B cell (primary cell): ENCODE measurements at regions not wholly inside any gene's neighbourhood (a gene's known extent, or its start where the extent isn't known, plus 50 kb on each side); places are given as distances from the start of the nearest gene placed in this dataset.
"Not testable (repeated sequence)": the region's sequence is repeated elsewhere in the genome, so short reads cannot be mapped to it uniquely, and the experiment has no call there.

Source experiments
- ATAC-seq: fragments of 200-7000 bp; cut with Tn5 transposase; one replicate; pipeline ENCODE4 v1.10.0; 2021; ENCODE audit warnings: low read depth, mild to moderate bottlenecking, moderate number of reproducible peaks, moderate library complexity
- CTCF ChIA-PET: fragments of 350-600 bp; sonication (Branson Sonifier 250); formaldehyde crosslinking; loops from one replicate; lab custom pipeline; 2021; ENCODE audit warnings: antibody characterized with exemption, inconsistent platforms; lab: Charles Lee
- POLR2A ChIA-PET: fragments of 350-600 bp; sonication (Branson Sonifier 250); formaldehyde crosslinking; loops from one replicate; lab custom pipeline; 2021; ENCODE audit warnings: antibody characterized with exemption; lab: Charles Lee
- DNase-seq: peaks from one replicate; pipeline ENCODE4 v3.0.0; 2013
- H2AFZ ChIP-seq: 2 replicates; pipeline ENCODE4 v1.6.1; 2012; ENCODE audit warnings: mild to moderate bottlenecking, low read depth, low read length; ENCODE audit not compliant: insufficient read depth, poor library complexity, severe bottlenecking
- H3K27ac ChIP-seq, 2 donors: 1 replicate in 1 of 2; 2 replicates in 1 of 2; pipeline ENCODE4 v1.5.1; 2012 to 2013; ENCODE audit warnings: low read length in 2 of 2, mild to moderate bottlenecking in 2 of 2, moderate library complexity in 1 of 2
- H3K27me3 ChIP-seq, 4 experiments: fragments of 200-600 bp in 1 of 4; sonication (generic) in 1 of 4; replicated peaks in 1 of 4; 1 replicate in 2 of 4; 2 replicates in 2 of 4; pipeline versions ENCODE4 v1.6.1 to v1.7.0; 2013 to 2016; ENCODE audit warnings: low read length in 3 of 4, mild to moderate bottlenecking in 2 of 4, mixed read lengths in 1 of 4, moderate library complexity in 1 of 4; ENCODE audit not compliant: insufficient read depth in 4 of 4, control insufficient read depth in 3 of 4; ENCODE audit errors: control extremely low read depth in 1 of 4
- H3K36me3 ChIP-seq, 2 experiments: replicated peaks in 1 of 2; 1 replicate in 1 of 2; 2 replicates in 1 of 2; pipeline versions ENCODE4 v1.6.1 to v1.7.1; 2013; ENCODE audit warnings: low read length in 1 of 2; ENCODE audit not compliant: insufficient read depth in 2 of 2, control insufficient read depth in 1 of 2; ENCODE audit errors: control extremely low read depth in 1 of 2, extremely low read depth in 1 of 2
- H3K4me1 ChIP-seq, 2 donors: fragments of 200-600 bp in 1 of 2; sonication (generic) in 1 of 2; 1 replicate in 1 of 2; 2 replicates in 1 of 2; pipeline versions ENCODE4 v1.5.1 to v1.6.1; 2013 to 2017; ENCODE audit warnings: low read length in 2 of 2; ENCODE audit not compliant: control insufficient read depth in 2 of 2, insufficient read depth in 2 of 2
- H3K4me2 ChIP-seq: replicated peaks from 2 replicates; pipeline ENCODE3; 2012; ENCODE audit warnings: mild to moderate bottlenecking, low read depth, low read length; ENCODE audit not compliant: poor library complexity, severe bottlenecking
- H3K4me3 ChIP-seq, 5 experiments: fragments of 200-600 bp in 1 of 5; sonication (generic) in 1 of 5; 1 replicate in 3 of 5; 2 replicates in 2 of 5; pipeline versions ENCODE4 v1.5.1 to v1.7.0; 2011 to 2016; ENCODE audit warnings: low read length in 4 of 5, mild to moderate bottlenecking in 4 of 5, low read depth in 2 of 5, control low read depth in 1 of 5, moderate library complexity in 1 of 5; ENCODE audit not compliant: insufficient read depth in 1 of 5; ENCODE audit errors: control extremely low read depth in 1 of 5, extremely low read depth in 1 of 5
- H3K79me2 ChIP-seq: fragments of 200-600 bp; sonication (generic); one replicate; pipeline ENCODE4 v1.6.0; 2016; ENCODE audit warnings: low read length; ENCODE audit not compliant: control insufficient read depth, insufficient read depth
- H3K9ac ChIP-seq: fragments of 200-600 bp; sonication (generic); 2 replicates; pipeline ENCODE4 v1.6.1; 2017; ENCODE audit warnings: mild to moderate bottlenecking, low read length, moderate library complexity
- H3K9me3 ChIP-seq, 3 donors: one replicate each; pipeline versions ENCODE4 v1.6.1 to v1.7.1; 2013; ENCODE audit warnings: low read length in 2 of 3; ENCODE audit not compliant: control insufficient read depth in 2 of 3, insufficient read depth in 1 of 3; ENCODE audit errors: control extremely low read depth in 1 of 3
- H4K20me1 ChIP-seq: 2 replicates; pipeline ENCODE4 v1.6.0; 2012; ENCODE audit warnings: mild to moderate bottlenecking, low read length; ENCODE audit not compliant: insufficient read depth, control insufficient read depth, poor library complexity, severe bottlenecking
- H3K27ac Mint-ChIP-seq: one replicate; pipeline ENCODE4 v1.8.0; 2021; ENCODE audit warnings: mixed read lengths
- H3K27me3 Mint-ChIP-seq: one replicate; pipeline ENCODE4 v1.8.0; 2021; ENCODE audit warnings: mixed read lengths
- H3K4me1 Mint-ChIP-seq: one replicate; pipeline ENCODE4 v1.8.0; 2021; ENCODE audit warnings: mixed read lengths
- H3K4me3 Mint-ChIP-seq: one replicate; pipeline ENCODE4 v1.8.0; 2021; ENCODE audit warnings: mixed read lengths
- H3K9me3 Mint-ChIP-seq: one replicate; pipeline ENCODE4 v1.8.0; 2022; ENCODE audit warnings: mixed read lengths; ENCODE audit not compliant: insufficient read depth
- WGBS: methylation state at CpG from one replicate; pipeline ENCODE4 v1.1.5; 2013; ENCODE audit warnings: missing lambda C conversion rate; ENCODE audit not compliant: insufficient coverage; 5-methylcytosine and 5-hydroxymethylcytosine counted together
- intact Hi-C: fragments of 100-400 bp; cut with micrococcal nuclease; formaldehyde crosslinking; loops from one replicate; pipeline ENCODE4 v1.10.0; 2022

DNA sequence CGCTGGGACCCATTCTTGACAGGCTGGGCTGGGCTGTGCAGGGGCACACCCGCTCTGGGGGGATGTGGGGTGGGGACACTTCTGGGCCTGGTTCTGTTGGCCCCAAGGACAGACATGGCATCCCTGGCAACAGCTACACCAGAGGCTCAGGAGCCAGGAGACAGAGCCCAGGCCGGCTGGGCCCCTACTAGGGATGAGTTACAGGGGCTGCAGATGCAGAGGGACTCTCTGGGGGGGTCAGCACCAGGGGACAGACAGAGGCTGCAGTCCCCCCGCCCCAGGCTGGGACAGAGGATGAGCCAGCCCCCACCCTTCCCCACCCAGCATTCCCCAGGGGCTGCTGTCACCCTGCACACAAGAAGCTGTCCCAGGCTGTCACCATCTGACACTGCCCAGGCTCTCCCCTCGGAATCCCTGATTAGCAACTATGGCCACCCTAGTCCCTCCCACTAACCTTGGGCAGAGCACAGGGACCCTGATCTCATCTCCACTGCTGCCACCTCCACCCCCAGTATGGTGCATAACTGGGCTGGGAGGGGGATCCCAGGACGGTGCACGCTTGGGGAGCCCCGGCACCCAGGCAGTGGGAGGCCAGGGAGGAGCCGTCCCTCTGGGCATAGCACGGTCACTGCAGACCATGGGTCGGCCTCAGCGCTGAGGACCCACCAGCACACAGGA, 67.5 kb upstream of the TUBA3E start:
- DNase-seq, H3K36me3 ChIP-seq, H3K4me3 Mint-ChIP-seq, H3K4me1 ChIP-seq, H3K9ac ChIP-seq, H3K27ac ChIP-seq, H3K4me2 ChIP-seq, H3K9me3 ChIP-seq, H3K9me3 Mint-ChIP-seq, CTCF ChIA-PET, ATAC-seq, intact Hi-C loops, POLR2A ChIA-PET, H3K4me1 Mint-ChIP-seq, H3K79me2 ChIP-seq, H2AFZ ChIP-seq, H3K27ac Mint-ChIP-seq, H3K27me3 ChIP-seq, H4K20me1 ChIP-seq, H3K4me3 ChIP-seq: not testable (repeated sequence)
- peaks cover 18% of the 10 kb centered on the region for H3K27me3 Mint-ChIP-seq
- WGBS, result 89% methylated on average over 5 of the region's 12 CpGs

DNA sequence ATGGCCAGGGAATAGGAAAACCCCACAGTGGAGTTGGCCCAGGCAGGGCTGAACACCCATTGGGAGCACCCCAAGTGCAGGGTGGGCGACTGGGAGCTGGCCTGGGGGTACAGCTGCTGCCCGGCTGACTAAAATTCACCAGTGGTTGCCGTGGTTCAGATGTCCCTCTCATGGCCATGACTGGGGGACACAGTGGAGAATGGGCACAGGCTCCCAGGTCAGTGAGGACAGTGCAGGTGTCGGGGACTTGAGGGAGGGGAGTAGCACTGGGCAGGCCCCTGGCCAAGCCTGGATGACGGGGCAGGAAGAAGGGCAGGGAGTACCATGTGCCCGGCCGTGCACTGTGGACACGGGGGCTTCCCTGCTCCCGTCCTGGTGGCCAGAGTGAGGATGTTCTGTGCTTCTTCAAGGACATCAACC, 66.7 kb upstream of the TUBA3E start:
- H3K9me3 ChIP-seq, H3K4me3 Mint-ChIP-seq, DNase-seq, H3K27me3 ChIP-seq, H3K9me3 Mint-ChIP-seq, H3K4me3 ChIP-seq, H3K27ac Mint-ChIP-seq, H3K36me3 ChIP-seq, H3K27ac ChIP-seq, intact Hi-C loops, POLR2A ChIA-PET, H3K79me2 ChIP-seq, H2AFZ ChIP-seq, H3K4me1 Mint-ChIP-seq, H3K4me2 ChIP-seq, ATAC-seq, H3K9ac ChIP-seq, H3K4me1 ChIP-seq, CTCF ChIA-PET, H4K20me1 ChIP-seq: not testable (repeated sequence)
- 91% methylated on average over 9 of the region's 9 CpGs for WGBS
- H3K27me3 Mint-ChIP-seq, result peaks cover 18% of the 10 kb centered on the region
